Tibial nerve (tissue), 4 donors: ENCODE measurements at regions not wholly inside any gene's neighbourhood (a gene's known extent, or its start where the extent isn't known, plus 50 kb on each side); places are given as distances from the start of the nearest gene placed in this dataset.

ENCODE experiments used
- EP300 ChIP-seq, 2 donors: sonication (generic); formaldehyde crosslinking; IDR thresholded peaks; one replicate each; pipeline ENCODE4 v1.6.1; 2017; ENCODE audit warnings: antibody characterized with exemption in 2 of 2, mild to moderate bottlenecking in 1 of 2
- POLR2A ChIP-seq, 2 donors: fragments of 450-650 bp; IDR thresholded peaks; one replicate each; pipeline ENCODE4 v1.6.1; 2017; ENCODE audit warnings: antibody characterized with exemption in 2 of 2, mild to moderate bottlenecking in 2 of 2, moderate library complexity in 2 of 2
- TF ChIP-seq, protein P1 (sequence below), 5 experiments: fragments of 200-600 bp in 3 of 5; fragments of 450-650 bp in 2 of 5; sonication (generic) in 3 of 5; IDR thresholded peaks; one replicate each; pipeline ENCODE4 v1.5.1; 2016 to 2019; ENCODE audit warnings: antibody characterized with exemption in 5 of 5, mild to moderate bottlenecking in 3 of 5, moderate library complexity in 2 of 5

DNA sequence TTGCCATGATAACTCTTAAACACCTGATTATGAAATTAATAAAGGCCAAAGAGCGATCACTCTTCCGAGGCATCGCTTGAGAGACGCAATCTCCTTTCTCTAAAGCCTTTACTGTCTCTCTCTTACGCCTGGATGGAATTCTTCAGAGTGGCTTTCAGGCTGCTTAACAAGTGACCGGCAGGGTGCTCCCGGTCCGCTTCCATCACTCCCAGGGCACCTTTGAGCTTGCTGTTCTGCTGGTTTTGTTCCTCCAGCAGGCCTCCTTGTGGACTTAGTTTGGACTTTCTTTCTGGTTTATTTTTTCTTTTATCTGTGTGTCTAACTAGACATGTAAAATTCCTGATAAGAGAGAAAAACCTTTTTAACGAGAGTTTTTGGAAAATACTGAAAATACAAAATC lies 60.9 kb downstream of the MRPL32 start:
- TF ChIP-seq EP300 (IDR thresholded peaks at IDR 0.05) (no peak), POLR2A (IDR thresholded peaks at IDR 0.05) (no peak)
- TF ChIP-seq, protein P1, sequence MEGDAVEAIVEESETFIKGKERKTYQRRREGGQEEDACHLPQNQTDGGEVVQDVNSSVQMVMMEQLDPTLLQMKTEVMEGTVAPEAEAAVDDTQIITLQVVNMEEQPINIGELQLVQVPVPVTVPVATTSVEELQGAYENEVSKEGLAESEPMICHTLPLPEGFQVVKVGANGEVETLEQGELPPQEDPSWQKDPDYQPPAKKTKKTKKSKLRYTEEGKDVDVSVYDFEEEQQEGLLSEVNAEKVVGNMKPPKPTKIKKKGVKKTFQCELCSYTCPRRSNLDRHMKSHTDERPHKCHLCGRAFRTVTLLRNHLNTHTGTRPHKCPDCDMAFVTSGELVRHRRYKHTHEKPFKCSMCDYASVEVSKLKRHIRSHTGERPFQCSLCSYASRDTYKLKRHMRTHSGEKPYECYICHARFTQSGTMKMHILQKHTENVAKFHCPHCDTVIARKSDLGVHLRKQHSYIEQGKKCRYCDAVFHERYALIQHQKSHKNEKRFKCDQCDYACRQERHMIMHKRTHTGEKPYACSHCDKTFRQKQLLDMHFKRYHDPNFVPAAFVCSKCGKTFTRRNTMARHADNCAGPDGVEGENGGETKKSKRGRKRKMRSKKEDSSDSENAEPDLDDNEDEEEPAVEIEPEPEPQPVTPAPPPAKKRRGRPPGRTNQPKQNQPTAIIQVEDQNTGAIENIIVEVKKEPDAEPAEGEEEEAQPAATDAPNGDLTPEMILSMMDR (IDR thresholded peaks at IDR 0.05) = no peak
